ENCODE measurements at regions not wholly inside any gene's neighbourhood (a gene's known extent, or its start where the extent isn't known, plus 50 kb on each side); places are given as distances from the start of the nearest gene placed in this dataset.

- no CpG with 5 or more reads among the region's 5 CpGs for WGBS (ENCODE audit: insufficient coverage)
- Histone ChIP-seq H3K4me3 (replicated peaks in 1 of 3; ENCODE audit: low read depth in 2 of 3, low read length in 3 of 3) (no peak overlapping the region), H3K9me3 (replicated peaks in 1 of 2; ENCODE audit: control insufficient read depth in 1 of 2, insufficient read depth in 1 of 2, low read length in 2 of 2) (no peaks in the 10 kb centered on the region), H3K36me3 (replicated peaks in 1 of 2; ENCODE audit: control insufficient read depth in 1 of 2, insufficient read depth in 2 of 2, low read length in 2 of 2) (no peaks in the 10 kb centered on the region), H3K27ac (ENCODE audit: low read depth in 1 of 2, low read length in 2 of 2) (no peak overlapping the region), H3K4me2 (replicated peaks; ENCODE audit: extremely low read depth, low read length, poor library complexity, severe bottlenecking) (no peak overlapping the region), H3K9ac (ENCODE audit: insufficient read depth, low read length, poor library complexity, severe bottlenecking) (no peak overlapping the region), H3K79me2 (ENCODE audit: insufficient read depth, low read length) (no peaks in the 10 kb centered on the region), H2AFZ (ENCODE audit: insufficient read depth, low read depth, low read length, poor library complexity, severe bottlenecking) (no peak overlapping the region), H3K4me1 (ENCODE audit: control insufficient read depth in 1 of 2, insufficient read depth in 2 of 2, low read length in 2 of 2) (no peaks in the 10 kb centered on the region), H4K20me1 (ENCODE audit: insufficient read depth, low read length) (no peaks in the 10 kb centered on the region), H3K27me3 (ENCODE audit: control insufficient read depth in 2 of 2, insufficient read depth in 2 of 2, low read length in 2 of 2) (no peaks in the 10 kb centered on the region)
- no peak for TF ChIP-seq CTCF (IDR thresholded peaks at IDR 0.05)
- no peak for DNase-seq
- intact Hi-C loops (cut with micrococcal nuclease): no loop called here
- H3K4me3 Mint-ChIP-seq: no peak overlapping the region
- H3K36me3 Mint-ChIP-seq: no peaks in the 10 kb centered on the region
- peaks cover 0 to 1% (median 0%) of the 10 kb centered on the region in 3 donors for H3K27me3 Mint-ChIP-seq (ENCODE audit: low read depth in 3 of 3)
- no peaks in the 10 kb centered on the region for H3K9me3 Mint-ChIP-seq
- no peaks in the 10 kb centered on the region for H3K4me1 Mint-ChIP-seq
- H3K27ac Mint-ChIP-seq: no peak overlapping the region
Measured at GRCh38 chr6:95133578-95133977, 443.8 kb upstream of the MANEA start.

- no peaks in the 10 kb centered on the region for H3K79me2 ChIP-seq (ENCODE audit: insufficient read depth, low read length)
- Mint-ChIP-seq H3K4me1 (no peaks in the 10 kb centered on the region), H3K9me3 (no peaks in the 10 kb centered on the region), H3K4me3 (no peak overlapping the region), H3K36me3 (no peaks in the 10 kb centered on the region), H3K27ac (no peak overlapping the region), H3K27me3 (ENCODE audit: low read depth in 3 of 3) (no peaks in the 10 kb centered on the region)
- H3K9ac ChIP-seq (ENCODE audit: insufficient read depth, low read length, poor library complexity, severe bottlenecking): no peak overlapping the region
- no peaks in the 10 kb centered on the region for H3K36me3 ChIP-seq (replicated peaks in 1 of 2; ENCODE audit: control insufficient read depth in 1 of 2, insufficient read depth in 2 of 2, low read length in 2 of 2)
- no peak overlapping the region for H3K4me2 ChIP-seq (replicated peaks; ENCODE audit: extremely low read depth, low read length, poor library complexity, severe bottlenecking)
- no peaks in the 10 kb centered on the region for H3K27me3 ChIP-seq (ENCODE audit: control insufficient read depth in 2 of 2, insufficient read depth in 2 of 2, low read length in 2 of 2)
- WGBS (ENCODE audit: insufficient coverage): no CpG with 5 or more reads among the region's 1 CpG
- intact Hi-C loops (cut with micrococcal nuclease): no loop called here
- no peak for TF ChIP-seq CTCF (IDR thresholded peaks at IDR 0.05)
- DNase-seq: no peak
- no peaks in the 10 kb centered on the region for H3K4me1 ChIP-seq (ENCODE audit: control insufficient read depth in 1 of 2, insufficient read depth in 2 of 2, low read length in 2 of 2)
- no peak overlapping the region for H3K27ac ChIP-seq (ENCODE audit: low read depth in 1 of 2, low read length in 2 of 2)
- H2AFZ ChIP-seq (ENCODE audit: insufficient read depth, low read depth, low read length, poor library complexity, severe bottlenecking): no peak overlapping the region
- no peak overlapping the region for H3K4me3 ChIP-seq (replicated peaks in 1 of 3; ENCODE audit: low read depth in 2 of 3, low read length in 3 of 3)
- no peaks in the 10 kb centered on the region for H3K9me3 ChIP-seq (replicated peaks in 1 of 2; ENCODE audit: control insufficient read depth in 1 of 2, insufficient read depth in 1 of 2, low read length in 2 of 2)
- H4K20me1 ChIP-seq (ENCODE audit: insufficient read depth, low read length): no peaks in the 10 kb centered on the region
Measured at GRCh38 chr6:95135182-95135581, 442.2 kb upstream of the MANEA start.

All from CD14-positive monocyte (primary cell).